CD4-positive, CD25-positive, alpha-beta regulatory T cell (primary cell): ENCODE measurements at regions not wholly inside any gene's neighbourhood (a gene's known extent, or its start where the extent isn't known, plus 50 kb on each side); places are given as distances from the start of the nearest gene placed in this dataset.

Experiments
- ATAC-seq, 2 donors: fragments of 150-1000 bp; cut with Tn5 transposase; one replicate each; pipeline ENCODE4 v1.10.0; 2021; ENCODE audit warnings: low read depth in 2 of 2, moderate number of reproducible peaks in 2 of 2, moderate library complexity in 1 of 2
- DNase-seq, 3 donors: peaks; one replicate each; pipeline versions ENCODE4 v3.0.0 to v3.0.0-alpha.2; 2012 to 2022; ENCODE audit warnings: mixed read lengths in 1 of 3
- H3K27ac ChIP-seq: one replicate; pipeline ENCODE4 v1.7.0; 2013; ENCODE audit warnings: mild to moderate bottlenecking, low read length; ENCODE audit not compliant: insufficient read depth, poor library complexity, severe bottlenecking
- H3K27me3 ChIP-seq: one replicate; pipeline ENCODE4 v1.7.0; 2013; ENCODE audit warnings: low read length; ENCODE audit not compliant: control insufficient read depth, insufficient read depth
- H3K36me3 ChIP-seq: one replicate; pipeline ENCODE4 v1.7.0; 2013; ENCODE audit warnings: mild to moderate bottlenecking, low read length, moderate library complexity; ENCODE audit not compliant: control insufficient read depth, insufficient read depth
- H3K4me1 ChIP-seq: 2 replicates; pipeline ENCODE4 v1.7.0; 2013; ENCODE audit warnings: mild to moderate bottlenecking, low read length; ENCODE audit not compliant: insufficient read depth, control insufficient read depth, poor library complexity, severe bottlenecking
- H3K4me3 ChIP-seq: one replicate; pipeline ENCODE4 v1.7.0; 2013; ENCODE audit warnings: low read depth, mild to moderate bottlenecking, low read length, moderate library complexity
- H3K9me3 ChIP-seq, 2 experiments: 1 replicate in 1 of 2; 2 replicates in 1 of 2; pipeline ENCODE4 v1.7.0; 2013; ENCODE audit warnings: low read length in 2 of 2, mild to moderate bottlenecking in 1 of 2, moderate library complexity in 1 of 2; ENCODE audit not compliant: control insufficient read depth in 2 of 2
- H3K27ac Mint-ChIP-seq, 3 donors: one replicate each; pipeline ENCODE4 v1.8.0; 2020 to 2022; ENCODE audit warnings: mild to moderate bottlenecking in 3 of 3, mixed read lengths in 3 of 3, moderate library complexity in 2 of 3
- H3K27me3 Mint-ChIP-seq: one replicate; pipeline ENCODE4 v1.8.0; 2022; ENCODE audit warnings: mild to moderate bottlenecking, mixed read lengths
- H3K36me3 Mint-ChIP-seq: one replicate; pipeline ENCODE4 v1.8.0; 2020; ENCODE audit warnings: mixed read lengths
- H3K4me1 Mint-ChIP-seq, 4 donors: one replicate each; pipeline ENCODE4 v1.8.0; 2020 to 2022; ENCODE audit warnings: mixed read lengths in 4 of 4, mild to moderate bottlenecking in 1 of 4
- H3K4me3 Mint-ChIP-seq, 4 donors: one replicate each; pipeline ENCODE4 v1.8.0; 2020 to 2022; ENCODE audit warnings: mild to moderate bottlenecking in 4 of 4, mixed read lengths in 4 of 4, moderate library complexity in 3 of 4
- H3K9me3 Mint-ChIP-seq, 7 donors: one replicate each; pipeline ENCODE4 v1.8.0; 2020 to 2022; ENCODE audit warnings: mixed read lengths in 7 of 7, mild to moderate bottlenecking in 3 of 7, moderate library complexity in 2 of 7

GRCh38 chr13:83634601-83635000, 247.7 kb downstream of the SLITRK1 start:
- H3K4me3 ChIP-seq, result no peak overlapping the region
- no peaks in the 10 kb centered on the region for H3K9me3 ChIP-seq
- Mint-ChIP-seq H3K4me3 (no peak overlapping the region), H3K4me1 (no peaks in the 10 kb centered on the region), H3K27me3 (no peaks in the 10 kb centered on the region), H3K27ac (no peak overlapping the region), H3K36me3 (no peaks in the 10 kb centered on the region), H3K9me3 (peaks cover 3 to 19% (median 4%) of the 10 kb centered on the region in 7 donors)
- no peaks in the 10 kb centered on the region for H3K27me3 ChIP-seq
- H3K27ac ChIP-seq, result no peak overlapping the region
- no peak for DNase-seq
- no peaks in the 10 kb centered on the region for H3K36me3 ChIP-seq
- H3K4me1 ChIP-seq, result no peaks in the 10 kb centered on the region
- ATAC-seq, result no peak

- Mint-ChIP-seq H3K36me3 (no peaks in the 10 kb centered on the region), H3K27ac (no peak overlapping the region), H3K4me3 (no peak overlapping the region), H3K9me3 (peaks cover 2 to 19% (median 4%) of the 10 kb centered on the region in 7 donors), H3K4me1 (no peaks in the 10 kb centered on the region), H3K27me3 (no peaks in the 10 kb centered on the region)
- Histone ChIP-seq H3K9me3 (peaks cover 0 to 4% of the 10 kb centered on the region in 2 experiments), H3K4me3 (no peak overlapping the region), H3K27ac (no peak overlapping the region), H3K36me3 (no peaks in the 10 kb centered on the region), H3K4me1 (no peaks in the 10 kb centered on the region), H3K27me3 (no peaks in the 10 kb centered on the region)
- DNase-seq (no peak), ATAC-seq (no peak)
Measured at GRCh38 chr13:83633746-83634145, 248.5 kb downstream of the SLITRK1 start.

- DNase-seq (no peak), ATAC-seq (no peak)
- H3K27me3 ChIP-seq, result no peaks in the 10 kb centered on the region
- H3K36me3 ChIP-seq, result no peaks in the 10 kb centered on the region
- no peak overlapping the region for H3K27ac ChIP-seq
- Mint-ChIP-seq H3K4me3 (no peak overlapping the region), H3K4me1 (no peaks in the 10 kb centered on the region), H3K27me3 (no peaks in the 10 kb centered on the region), H3K36me3 (no peaks in the 10 kb centered on the region), H3K27ac (no peak overlapping the region), H3K9me3 (peaks cover 0 to 10% (median 4%) of the 10 kb centered on the region in 7 donors)
- H3K4me1 ChIP-seq, result no peaks in the 10 kb centered on the region
- H3K4me3 ChIP-seq, result no peak overlapping the region
- no peaks in the 10 kb centered on the region for H3K9me3 ChIP-seq
Measured at GRCh38 chr13:83622422-83622784, 259.9 kb downstream of the SLITRK1 start.

- ATAC-seq (no peak), DNase-seq (no peak)
- no peaks in the 10 kb centered on the region for H3K36me3 Mint-ChIP-seq
- Histone ChIP-seq H3K36me3 (no peaks in the 10 kb centered on the region), H3K4me3 (no peak overlapping the region), H3K9me3 (no peaks in the 10 kb centered on the region), H3K4me1 (no peaks in the 10 kb centered on the region), H3K27me3 (no peaks in the 10 kb centered on the region), H3K27ac (no peak overlapping the region)
- H3K27me3 Mint-ChIP-seq, result no peaks in the 10 kb centered on the region
- no peaks in the 10 kb centered on the region for H3K4me1 Mint-ChIP-seq
- no peak overlapping the region for H3K4me3 Mint-ChIP-seq
- no peak overlapping the region for H3K27ac Mint-ChIP-seq
- peaks cover 0 to 13% (median 4%) of the 10 kb centered on the region in 7 donors for H3K9me3 Mint-ChIP-seq
Measured at GRCh38 chr13:83621765-83622421, 260.4 kb downstream of the SLITRK1 start.

- H3K27me3 Mint-ChIP-seq, result no peaks in the 10 kb centered on the region
- peaks cover 0 to 13% (median 4%) of the 10 kb centered on the region in 7 donors for H3K9me3 Mint-ChIP-seq
- no peaks in the 10 kb centered on the region for H3K4me1 ChIP-seq
- no peak overlapping the region for H3K4me3 Mint-ChIP-seq
- no peak overlapping the region for H3K27ac Mint-ChIP-seq
- no peaks in the 10 kb centered on the region for H3K36me3 Mint-ChIP-seq
- no peaks in the 10 kb centered on the region for H3K36me3 ChIP-seq
- H3K4me3 ChIP-seq, result no peak overlapping the region
- no peaks in the 10 kb centered on the region for H3K9me3 ChIP-seq
- ATAC-seq (no peak), DNase-seq (no peak)
- no peak overlapping the region for H3K27ac ChIP-seq
- H3K27me3 ChIP-seq, result no peaks in the 10 kb centered on the region
- no peaks in the 10 kb centered on the region for H3K4me1 Mint-ChIP-seq
Measured at GRCh38 chr13:83620530-83621220, 261.6 kb downstream of the SLITRK1 start.

GRCh38 chr13:83618966-83619365, 263.3 kb downstream of the SLITRK1 start:
- no peak for DNase-seq
- H3K4me1 ChIP-seq, result no peaks in the 10 kb centered on the region
- Mint-ChIP-seq H3K4me3 (no peak overlapping the region), H3K27ac (no peak overlapping the region), H3K9me3 (peaks cover 0 to 18% (median 4%) of the 10 kb centered on the region in 7 donors), H3K4me1 (no peaks in the 10 kb centered on the region), H3K27me3 (no peaks in the 10 kb centered on the region), H3K36me3 (no peaks in the 10 kb centered on the region)
- H3K27me3 ChIP-seq, result no peaks in the 10 kb centered on the region
- no peak for ATAC-seq
- no peaks in the 10 kb centered on the region for H3K36me3 ChIP-seq
- no peak overlapping the region for H3K4me3 ChIP-seq
- no peak overlapping the region for H3K27ac ChIP-seq
- no peaks in the 10 kb centered on the region for H3K9me3 ChIP-seq

- Histone ChIP-seq H3K27ac (no peak overlapping the region), H3K9me3 (no peaks in the 10 kb centered on the region), H3K27me3 (no peaks in the 10 kb centered on the region), H3K36me3 (no peaks in the 10 kb centered on the region), H3K4me1 (no peaks in the 10 kb centered on the region), H3K4me3 (no peak overlapping the region)
- no peaks in the 10 kb centered on the region for H3K4me1 Mint-ChIP-seq
- H3K9me3 Mint-ChIP-seq, result peaks cover 0 to 30% (median 7%) of the 10 kb centered on the region in 7 donors
- H3K4me3 Mint-ChIP-seq, result no peak overlapping the region
- DNase-seq (no peak), ATAC-seq (no peak)
- no peak overlapping the region for H3K27ac Mint-ChIP-seq
- H3K36me3 Mint-ChIP-seq, result no peaks in the 10 kb centered on the region
- no peaks in the 10 kb centered on the region for H3K27me3 Mint-ChIP-seq
Measured at GRCh38 chr13:83613524-83613923, 268.8 kb downstream of the SLITRK1 start.

GRCh38 chr13:83601539-83601938, 280.7 kb downstream of the SLITRK1 start:
- ATAC-seq, result no peak
- no peak overlapping the region for H3K27ac ChIP-seq
- Mint-ChIP-seq H3K27me3 (no peaks in the 10 kb centered on the region), H3K27ac (no peak overlapping the region), H3K4me1 (no peaks in the 10 kb centered on the region), H3K36me3 (no peaks in the 10 kb centered on the region), H3K4me3 (no peak overlapping the region), H3K9me3 (peaks cover 3 to 27% (median 11%) of the 10 kb centered on the region in 7 donors)
- no peaks in the 10 kb centered on the region for H3K9me3 ChIP-seq
- DNase-seq, result no peak
- H3K4me3 ChIP-seq, result no peak overlapping the region
- H3K36me3 ChIP-seq, result no peaks in the 10 kb centered on the region
- no peaks in the 10 kb centered on the region for H3K4me1 ChIP-seq
- H3K27me3 ChIP-seq, result no peaks in the 10 kb centered on the region
